H1 (cell line): ENCODE measurements at regions not wholly inside any gene's neighbourhood (a gene's known extent, or its start where the extent isn't known, plus 50 kb on each side); places are given as distances from the start of the nearest gene placed in this dataset.

Source experiments
- CTCF ChIA-PET: fragments of 300-600 bp; sonication (Branson Sonifier 250); formaldehyde crosslinking; loops from one replicate; lab custom pipeline; 2021; ENCODE audit not compliant: partially characterized antibody; lab: Charles Lee
- POLR2A ChIA-PET: fragments of 300-600 bp; sonication (Branson Sonifier 250); formaldehyde crosslinking; loops from one replicate; lab custom pipeline; 2021; ENCODE audit warnings: inconsistent platforms; ENCODE audit not compliant: partially characterized antibody; lab: Charles Lee
- DNase-seq, 2 experiments: peaks; one replicate each; pipeline versions ENCODE4 v3.0.0 to v3.0.0-alpha.2; 2010 to 2022; ENCODE audit warnings: low spot score in 2 of 2, low read depth in 1 of 2, mixed read lengths in 1 of 2
- FAIRE-seq: peaks from 2 replicates; lab custom pipeline; 2011; peaks lifted over from hg19 to GRCh38; lab: Jason Lieb, UNC
- H2AFZ ChIP-seq: 2 replicates; pipeline ENCODE4 v1.8.1; 2012; ENCODE audit warnings: low read length, inconsistent platforms
- H2AK5ac ChIP-seq: 2 replicates; pipeline ENCODE4 v1.6.1; 2013; ENCODE audit warnings: low read depth, low read length
- H2BK120ac ChIP-seq: replicated peaks from 2 replicates; pipeline ENCODE3; 2013; ENCODE audit warnings: low read depth, low read length, inconsistent platforms
- H2BK12ac ChIP-seq: 2 replicates; pipeline ENCODE4 v1.6.1; 2013; ENCODE audit warnings: low read depth, low read length
- H2BK15ac ChIP-seq: 2 replicates; pipeline ENCODE4 v1.6.1; 2013; ENCODE audit warnings: low read length
- H2BK20ac ChIP-seq: 2 replicates; pipeline ENCODE4 v1.6.1; 2013; ENCODE audit warnings: low read length
- H2BK5ac ChIP-seq: 2 replicates; pipeline ENCODE4 v1.6.1; 2013; ENCODE audit warnings: low read depth, low read length
- H3K14ac ChIP-seq: 2 replicates; pipeline ENCODE4 v1.6.1; 2013; ENCODE audit warnings: inconsistent platforms; ENCODE audit not compliant: insufficient read length
- H3K18ac ChIP-seq: 2 replicates; pipeline ENCODE4 v1.6.1; 2013; ENCODE audit warnings: low read length; ENCODE audit errors: extremely low read depth
- H3K23ac ChIP-seq: 2 replicates; pipeline ENCODE4 v1.6.1; 2013; ENCODE audit warnings: inconsistent platforms; ENCODE audit not compliant: insufficient read length
- H3K23me2 ChIP-seq: 2 replicates; pipeline ENCODE4 v1.6.1; 2013; ENCODE audit warnings: low read depth, low read length
- H3K27ac ChIP-seq: 2 replicates; pipeline ENCODE4 v1.6.1; 2011; ENCODE audit warnings: low read depth, low read length, inconsistent platforms
- H3K27me3 ChIP-seq, 4 experiments: replicated peaks in 1 of 4; 1 replicate in 1 of 4; 2 replicates in 3 of 4; pipeline versions ENCODE4 v1.6.1 to v1.8.1; 2011 to 2013; ENCODE audit warnings: low read length in 3 of 4, mild to moderate bottlenecking in 3 of 4, inconsistent platforms in 2 of 4, mixed read lengths in 2 of 4, moderate library complexity in 1 of 4; ENCODE audit not compliant: control insufficient read depth in 3 of 4, insufficient read depth in 3 of 4; ENCODE audit errors: extremely low read depth in 1 of 4
- H3K36me3 ChIP-seq, 4 experiments: 2 replicates each; pipeline versions ENCODE4 v1.6.1 to v1.8.1; 2011 to 2013; ENCODE audit warnings: mild to moderate bottlenecking in 4 of 4, low read length in 3 of 4, moderate library complexity in 2 of 4, control low read depth in 1 of 4, inconsistent platforms in 1 of 4; ENCODE audit not compliant: insufficient read depth in 4 of 4, control insufficient read depth in 2 of 4
- H3K4ac ChIP-seq: replicated peaks from 2 replicates; pipeline ENCODE3; 2013; ENCODE audit warnings: low read length, low read depth, mixed read lengths, inconsistent platforms; ENCODE audit not compliant: insufficient read length
- H3K4me1 ChIP-seq, 4 experiments: replicated peaks in 1 of 4; 1 replicate in 1 of 4; 2 replicates in 3 of 4; pipeline versions ENCODE4 v1.6.1 to v1.8.1; 2011 to 2013; ENCODE audit warnings: low read length in 3 of 4, inconsistent platforms in 2 of 4, mixed read lengths in 1 of 4; ENCODE audit not compliant: insufficient read depth in 4 of 4, control insufficient read depth in 3 of 4
- H3K4me2 ChIP-seq, 2 experiments: 2 replicates each; pipeline versions ENCODE4 v1.6.1 to v1.8.1; 2011 to 2013; ENCODE audit warnings: low read depth in 2 of 2, low read length in 2 of 2, control low read depth in 1 of 2, inconsistent platforms in 1 of 2, mild to moderate bottlenecking in 1 of 2; ENCODE audit not compliant: insufficient read depth in 1 of 2
- H3K4me3 ChIP-seq, 4 experiments: fragments of 200-600, 300-600 bp in 1 of 4; sonication (generic), shearing (Covaris generic), sonication (Bioruptor Twin) in 1 of 4; 2 replicates each; pipeline versions ENCODE4 v1.5.1 to v1.8.1; 2011 to 2016; ENCODE audit warnings: low read length in 4 of 4, low read depth in 3 of 4, control low read depth in 2 of 4, inconsistent platforms in 2 of 4, mild to moderate bottlenecking in 2 of 4, mixed read lengths in 1 of 4, moderate library complexity in 1 of 4; ENCODE audit not compliant: insufficient read depth in 2 of 4; ENCODE audit errors: extremely low read depth in 1 of 4
- H3K56ac ChIP-seq: replicated peaks from 2 replicates; pipeline ENCODE3; 2013; ENCODE audit warnings: low read depth, mild to moderate bottlenecking, mixed read lengths, low read length, inconsistent platforms; ENCODE audit not compliant: insufficient read length
- H3K79me1 ChIP-seq: 2 replicates; pipeline ENCODE4 v1.6.1; 2013; ENCODE audit warnings: low read depth, low read length, control low read depth
- H3K79me2 ChIP-seq, 2 experiments: 2 replicates each; pipeline versions ENCODE4 v1.6.1 to v1.8.1; 2012 to 2013; ENCODE audit warnings: low read length in 2 of 2, mild to moderate bottlenecking in 2 of 2, inconsistent platforms in 1 of 2; ENCODE audit not compliant: insufficient read depth in 2 of 2, control insufficient read depth in 1 of 2
- H3K9ac ChIP-seq, 4 experiments: replicated peaks in 1 of 4; 1 replicate in 1 of 4; 2 replicates in 3 of 4; pipeline versions ENCODE4 v1.6.1 to v1.8.1; 2011 to 2013; ENCODE audit warnings: low read depth in 3 of 4, low read length in 3 of 4, control low read depth in 2 of 4, mild to moderate bottlenecking in 2 of 4, moderate library complexity in 2 of 4, inconsistent platforms in 1 of 4; ENCODE audit errors: extremely low read depth in 1 of 4
- H3K9me3 ChIP-seq, 2 experiments: 2 replicates each; pipeline versions ENCODE4 v1.6.1 to v1.8.1; 2012 to 2013; ENCODE audit warnings: mild to moderate bottlenecking in 2 of 2, moderate library complexity in 2 of 2, control low read depth in 1 of 2, inconsistent platforms in 1 of 2, low read depth in 1 of 2, low read length in 1 of 2, mixed read lengths in 1 of 2; ENCODE audit not compliant: insufficient read depth in 2 of 2
- H4K20me1 ChIP-seq, 2 experiments: replicated peaks in 1 of 2; 2 replicates each; pipeline versions ENCODE3 to v1.8.1; 2011 to 2013; ENCODE audit warnings: inconsistent platforms in 2 of 2, low read length in 2 of 2, mild to moderate bottlenecking in 1 of 2; ENCODE audit not compliant: insufficient read depth in 2 of 2, control insufficient read depth in 1 of 2
- H4K5ac ChIP-seq: 2 replicates; pipeline ENCODE4 v1.6.1; 2013; ENCODE audit warnings: low read length, low read depth, mixed read lengths, inconsistent platforms; ENCODE audit not compliant: insufficient read length
- H4K8ac ChIP-seq: 2 replicates; pipeline ENCODE4 v1.8.0; 2013; ENCODE audit warnings: mild to moderate bottlenecking, moderate library complexity, low read length, inconsistent platforms; ENCODE audit not compliant: insufficient read depth; ENCODE audit errors: extremely low read depth
- H4K91ac ChIP-seq: replicated peaks from 2 replicates; pipeline ENCODE3; 2013; ENCODE audit warnings: low read length, mixed read lengths, inconsistent platforms; ENCODE audit not compliant: insufficient read length
- ATF3 ChIP-seq: IDR thresholded peaks from 2 replicates; pipeline ENCODE4 v1.6.1; 2011; ENCODE audit warnings: low read depth, mild to moderate bottlenecking, low read length; ENCODE audit not compliant: insufficient read depth
- BCL11A ChIP-seq, 2 experiments: IDR thresholded peaks; one replicate each; pipeline ENCODE4 v1.6.1; 2011; ENCODE audit warnings: low read depth in 2 of 2, low read length in 2 of 2, mild to moderate bottlenecking in 2 of 2
- E2F6 ChIP-seq: IDR thresholded peaks from 2 replicates; pipeline ENCODE4 v1.6.1; 2012; ENCODE audit warnings: inconsistent platforms
- EGR1 ChIP-seq: IDR thresholded peaks from 2 replicates; pipeline ENCODE4 v1.6.1; 2011; ENCODE audit warnings: low read depth, low read length, borderline replicate concordance
- GTF2F1 ChIP-seq: IDR thresholded peaks from 2 replicates; pipeline ENCODE4 v1.6.1; 2012; ENCODE audit warnings: low read depth, low read length, improper control_type of control experiment, borderline replicate concordance
- KDM1A ChIP-seq: fragments of 200-600, 300-600 bp; sonication (generic); IDR thresholded peaks from 2 replicates; pipeline ENCODE4 v1.7.1; 2016; ENCODE audit warnings: mild to moderate bottlenecking, low read length, borderline replicate concordance
- KDM4A ChIP-seq: IDR thresholded peaks from one replicate; pipeline ENCODE4 v1.7.1; 2012; ENCODE audit warnings: low read depth, mild to moderate bottlenecking, moderate library complexity, low read length, inconsistent platforms; ENCODE audit not compliant: severe bottlenecking
- NRF1 ChIP-seq: IDR thresholded peaks from 2 replicates; pipeline ENCODE4 v1.6.1; 2011; ENCODE audit warnings: mild to moderate bottlenecking, low read depth, low read length, improper control_type of control experiment
- RFX5 ChIP-seq: IDR thresholded peaks from 2 replicates; pipeline ENCODE4 v1.6.1; 2011; ENCODE audit warnings: low read depth, low read length, improper control_type of control experiment, borderline replicate concordance
- YY1 ChIP-seq: IDR thresholded peaks from 2 replicates; pipeline ENCODE4 v1.6.1; 2011; ENCODE audit warnings: low read depth, mild to moderate bottlenecking, low read length
- WGBS, 2 experiments: shearing (Covaris generic) in 1 of 2; methylation state at CpG; one replicate each; pipeline versions ENCODE4 v1.1.6 to v1.1.7; 2013 to 2015; ENCODE audit warnings: low lambda C conversion rate in 2 of 2, mixed read lengths in 2 of 2, inconsistent platforms in 1 of 2, low coverage in 1 of 2, missing lambda C conversion rate in 1 of 2; ENCODE audit not compliant: insufficient replicate concordance in 2 of 2, insufficient coverage in 1 of 2, insufficient read length in 1 of 2; ENCODE audit errors: extremely low coverage in 1 of 2, missing lambda C conversion rate in 1 of 2; 5-methylcytosine and 5-hydroxymethylcytosine counted together
- TF ChIP-seq, protein P1 (sequence below): IDR thresholded peaks from 2 replicates; pipeline ENCODE4 v1.6.1; 2011; ENCODE audit warnings: low read length, improper control_type of control experiment

DNA sequence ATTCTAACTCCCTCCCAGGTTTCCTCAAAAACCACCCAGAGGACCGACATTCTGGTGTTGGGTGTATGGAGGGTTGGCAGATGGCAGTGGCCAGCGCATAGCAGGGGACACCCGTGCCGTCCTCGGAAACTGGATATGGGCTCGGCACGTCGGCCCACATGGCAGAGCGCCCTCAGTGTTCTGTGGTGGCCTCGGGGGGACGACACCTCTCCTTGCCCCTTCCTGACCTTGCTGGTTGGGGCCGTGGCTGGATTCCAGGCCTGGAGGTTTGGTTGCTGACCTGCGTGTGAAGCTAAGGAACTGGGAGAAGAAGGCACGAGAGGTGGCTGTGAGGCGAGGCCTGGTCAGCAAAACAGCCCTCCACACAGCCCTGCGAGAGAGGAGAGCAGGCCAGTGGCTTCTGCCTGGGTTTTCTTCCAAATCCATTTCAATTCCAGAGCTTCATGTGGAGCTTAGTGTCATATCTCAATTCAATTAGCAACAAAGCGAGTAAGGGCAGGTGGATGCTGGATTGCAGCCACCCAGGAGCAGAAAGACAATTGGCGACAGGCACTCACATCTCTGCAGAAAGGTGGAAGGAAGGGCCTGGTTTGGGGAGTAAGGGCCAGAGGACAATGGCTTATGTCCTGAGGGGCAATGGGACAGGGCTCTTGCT is 478.4 kb downstream of the BRD1 start:
- Histone ChIP-seq H3K9me3 (no peaks in the 10 kb centered on the region), H3K23me2 (no peaks in the 10 kb centered on the region), H3K27ac (no peak overlapping the region), H4K20me1 (no peaks in the 10 kb centered on the region), H2AK5ac (no peak overlapping the region), H3K56ac (no peak overlapping the region), H4K8ac (no peak overlapping the region), H4K5ac (no peak overlapping the region), H3K4me3 (no peak overlapping the region), H3K36me3 (no peaks in the 10 kb centered on the region), H3K79me1 (no peaks in the 10 kb centered on the region), H2BK120ac (no peak overlapping the region), H2BK5ac (no peak overlapping the region), H2BK15ac (no peak overlapping the region), H3K23ac (no peak overlapping the region), H3K18ac (no peak overlapping the region), H2BK12ac (no peak overlapping the region), H3K14ac (no peak overlapping the region), H2AFZ (no peak overlapping the region), H3K4me2 (no peak overlapping the region), H3K79me2 (no peaks in the 10 kb centered on the region), H2BK20ac (no peak overlapping the region), H3K9ac (no peak overlapping the region), H3K4me1 (no peaks in the 10 kb centered on the region; a peak in 1 of 7 replicates), H4K91ac (no peak overlapping the region), H3K4ac (no peak overlapping the region), H3K27me3 (no peaks in the 10 kb centered on the region)
- WGBS, 2 experiments, result 93% methylated on average over 13 of the region's 18 CpGs; no CpG with 5 or more reads in 1 of the 2 experiments
- DNase-seq, result no peak
- CTCF ChIA-PET, result no interaction called here
- POLR2A ChIA-PET, result no interaction called here
- FAIRE-seq, result no peak
- TF ChIP-seq RFX5, result no peak
- TF ChIP-seq ATF3, result no peak
- TF ChIP-seq E2F6, result no peak
- TF ChIP-seq GTF2F1, result no peak
- no peak for TF ChIP-seq BCL11A (IDR thresholded peaks at IDR 0.05; ENCODE audit: low read depth in 2 of 2, low read length in 2 of 2)
- TF ChIP-seq KDM4A, result no peak
- no peak for TF ChIP-seq KDM1A
- TF ChIP-seq, protein P1, sequence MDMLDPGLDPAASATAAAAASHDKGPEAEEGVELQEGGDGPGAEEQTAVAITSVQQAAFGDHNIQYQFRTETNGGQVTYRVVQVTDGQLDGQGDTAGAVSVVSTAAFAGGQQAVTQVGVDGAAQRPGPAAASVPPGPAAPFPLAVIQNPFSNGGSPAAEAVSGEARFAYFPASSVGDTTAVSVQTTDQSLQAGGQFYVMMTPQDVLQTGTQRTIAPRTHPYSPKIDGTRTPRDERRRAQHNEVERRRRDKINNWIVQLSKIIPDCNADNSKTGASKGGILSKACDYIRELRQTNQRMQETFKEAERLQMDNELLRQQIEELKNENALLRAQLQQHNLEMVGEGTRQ, result no peak
- no peak for TF ChIP-seq YY1
- TF ChIP-seq NRF1, result no peak
- TF ChIP-seq EGR1, result no peak
